HG02884 (cell line): ENCODE measurements at regions not wholly inside any gene's neighbourhood (a gene's known extent, or its start where the extent isn't known, plus 50 kb on each side); places are given as distances from the start of the nearest gene placed in this dataset.

Source experiments
- ATAC-seq: cut with Tn5 transposase; IDR thresholded peaks from one replicate; pipeline ENCODE4 v1.9.1; 2021; ENCODE audit warnings: mild to moderate bottlenecking, moderate library complexity; ENCODE audit not compliant: unreplicated experiment

GRCh38 chr10:65518379-65518778 lies 1407.5 kb upstream of the LRRTM3 start:
- no peak for ATAC-seq

- no peak for ATAC-seq
Measured at GRCh38 chr10:65528986-65529385, 1396.8 kb upstream of the LRRTM3 start.

- ATAC-seq, result no peak
Measured at GRCh38 chr10:65531545-65531944, 1394.3 kb upstream of the LRRTM3 start.

- ATAC-seq, result no peak
Measured at GRCh38 chr10:65534771-65535170, 1391.1 kb upstream of the LRRTM3 start.

GRCh38 chr10:65544756-65545155 lies 1381.1 kb upstream of the LRRTM3 start:
- no peak for ATAC-seq

GRCh38 chr10:65548001-65548400 lies 1377.8 kb upstream of the LRRTM3 start:
- ATAC-seq, result no peak

- ATAC-seq, result no peak
Measured at GRCh38 chr10:65550761-65551160, 1375.1 kb upstream of the LRRTM3 start.

GRCh38 chr10:65555192-65555591 lies 1370.6 kb upstream of the LRRTM3 start:
- no peak for ATAC-seq

- ATAC-seq, result no peak
Measured at GRCh38 chr10:65556006-65556405, 1369.8 kb upstream of the LRRTM3 start.

GRCh38 chr10:65559369-65559768 lies 1366.5 kb upstream of the LRRTM3 start:
- no peak for ATAC-seq

- no peak for ATAC-seq
Measured at GRCh38 chr10:65565246-65565645, 1360.6 kb upstream of the LRRTM3 start.

- ATAC-seq, result no peak
Measured at GRCh38 chr10:65566906-65567305, 1358.9 kb upstream of the LRRTM3 start.

GRCh38 chr10:65570143-65571010 lies 1355.5 kb upstream of the LRRTM3 start:
- ATAC-seq, result no peak

- no peak for ATAC-seq
Measured at GRCh38 chr10:65571011-65571570, 1354.7 kb upstream of the LRRTM3 start.

GRCh38 chr10:65581426-65582026 lies 1344.3 kb upstream of the LRRTM3 start:
- no peak for ATAC-seq

- no peak for ATAC-seq
Measured at GRCh38 chr10:65602182-65602865, 1323.5 kb upstream of the LRRTM3 start.

- no peak for ATAC-seq
Measured at GRCh38 chr10:65611592-65611991, 1314.2 kb upstream of the LRRTM3 start.

GRCh38 chr10:65614956-65615565 lies 1310.8 kb upstream of the LRRTM3 start:
- no peak for ATAC-seq

- no peak for ATAC-seq
Measured at GRCh38 chr10:65618126-65618525, 1307.7 kb upstream of the LRRTM3 start.

- no peak for ATAC-seq
Measured at GRCh38 chr10:65620404-65621048, 1305.3 kb upstream of the LRRTM3 start.

- no peak for ATAC-seq
Measured at GRCh38 chr10:65622608-65623007, 1303.2 kb upstream of the LRRTM3 start.
